B cell (primary cell): ENCODE measurements at regions not wholly inside any gene's neighbourhood (a gene's known extent, or its start where the extent isn't known, plus 50 kb on each side); places are given as distances from the start of the nearest gene placed in this dataset.

ENCODE experiments used
- ATAC-seq: fragments of 200-7000 bp; cut with Tn5 transposase; one replicate; pipeline ENCODE4 v1.10.0; 2021; ENCODE audit warnings: low read depth, mild to moderate bottlenecking, moderate number of reproducible peaks, moderate library complexity
- CTCF ChIA-PET: fragments of 350-600 bp; sonication (Branson Sonifier 250); formaldehyde crosslinking; loops from one replicate; lab custom pipeline; 2021; ENCODE audit warnings: antibody characterized with exemption, inconsistent platforms; lab: Charles Lee
- POLR2A ChIA-PET: fragments of 350-600 bp; sonication (Branson Sonifier 250); formaldehyde crosslinking; loops from one replicate; lab custom pipeline; 2021; ENCODE audit warnings: antibody characterized with exemption; lab: Charles Lee
- DNase-seq: peaks from one replicate; pipeline ENCODE4 v3.0.0; 2013
- H2AFZ ChIP-seq: 2 replicates; pipeline ENCODE4 v1.6.1; 2012; ENCODE audit warnings: mild to moderate bottlenecking, low read depth, low read length; ENCODE audit not compliant: insufficient read depth, poor library complexity, severe bottlenecking
- H3K27ac ChIP-seq, 2 donors: 1 replicate in 1 of 2; 2 replicates in 1 of 2; pipeline ENCODE4 v1.5.1; 2012 to 2013; ENCODE audit warnings: low read length in 2 of 2, mild to moderate bottlenecking in 2 of 2, moderate library complexity in 1 of 2
- H3K27me3 ChIP-seq, 4 experiments: fragments of 200-600 bp in 1 of 4; sonication (generic) in 1 of 4; replicated peaks in 1 of 4; 1 replicate in 2 of 4; 2 replicates in 2 of 4; pipeline versions ENCODE4 v1.6.1 to v1.7.0; 2013 to 2016; ENCODE audit warnings: low read length in 3 of 4, mild to moderate bottlenecking in 2 of 4, mixed read lengths in 1 of 4, moderate library complexity in 1 of 4; ENCODE audit not compliant: insufficient read depth in 4 of 4, control insufficient read depth in 3 of 4; ENCODE audit errors: control extremely low read depth in 1 of 4
- H3K36me3 ChIP-seq, 2 experiments: replicated peaks in 1 of 2; 1 replicate in 1 of 2; 2 replicates in 1 of 2; pipeline versions ENCODE4 v1.6.1 to v1.7.1; 2013; ENCODE audit warnings: low read length in 1 of 2; ENCODE audit not compliant: insufficient read depth in 2 of 2, control insufficient read depth in 1 of 2; ENCODE audit errors: control extremely low read depth in 1 of 2, extremely low read depth in 1 of 2
- H3K4me1 ChIP-seq, 2 donors: fragments of 200-600 bp in 1 of 2; sonication (generic) in 1 of 2; 1 replicate in 1 of 2; 2 replicates in 1 of 2; pipeline versions ENCODE4 v1.5.1 to v1.6.1; 2013 to 2017; ENCODE audit warnings: low read length in 2 of 2; ENCODE audit not compliant: control insufficient read depth in 2 of 2, insufficient read depth in 2 of 2
- H3K4me2 ChIP-seq: replicated peaks from 2 replicates; pipeline ENCODE3; 2012; ENCODE audit warnings: mild to moderate bottlenecking, low read depth, low read length; ENCODE audit not compliant: poor library complexity, severe bottlenecking
- H3K4me3 ChIP-seq, 5 experiments: fragments of 200-600 bp in 1 of 5; sonication (generic) in 1 of 5; 1 replicate in 3 of 5; 2 replicates in 2 of 5; pipeline versions ENCODE4 v1.5.1 to v1.7.0; 2011 to 2016; ENCODE audit warnings: low read length in 4 of 5, mild to moderate bottlenecking in 4 of 5, low read depth in 2 of 5, control low read depth in 1 of 5, moderate library complexity in 1 of 5; ENCODE audit not compliant: insufficient read depth in 1 of 5; ENCODE audit errors: control extremely low read depth in 1 of 5, extremely low read depth in 1 of 5
- H3K79me2 ChIP-seq: fragments of 200-600 bp; sonication (generic); one replicate; pipeline ENCODE4 v1.6.0; 2016; ENCODE audit warnings: low read length; ENCODE audit not compliant: control insufficient read depth, insufficient read depth
- H3K9ac ChIP-seq: fragments of 200-600 bp; sonication (generic); 2 replicates; pipeline ENCODE4 v1.6.1; 2017; ENCODE audit warnings: mild to moderate bottlenecking, low read length, moderate library complexity
- H3K9me3 ChIP-seq, 3 donors: one replicate each; pipeline versions ENCODE4 v1.6.1 to v1.7.1; 2013; ENCODE audit warnings: low read length in 2 of 3; ENCODE audit not compliant: control insufficient read depth in 2 of 3, insufficient read depth in 1 of 3; ENCODE audit errors: control extremely low read depth in 1 of 3
- H4K20me1 ChIP-seq: 2 replicates; pipeline ENCODE4 v1.6.0; 2012; ENCODE audit warnings: mild to moderate bottlenecking, low read length; ENCODE audit not compliant: insufficient read depth, control insufficient read depth, poor library complexity, severe bottlenecking
- H3K27ac Mint-ChIP-seq: one replicate; pipeline ENCODE4 v1.8.0; 2021; ENCODE audit warnings: mixed read lengths
- H3K27me3 Mint-ChIP-seq: one replicate; pipeline ENCODE4 v1.8.0; 2021; ENCODE audit warnings: mixed read lengths
- H3K4me1 Mint-ChIP-seq: one replicate; pipeline ENCODE4 v1.8.0; 2021; ENCODE audit warnings: mixed read lengths
- H3K4me3 Mint-ChIP-seq: one replicate; pipeline ENCODE4 v1.8.0; 2021; ENCODE audit warnings: mixed read lengths
- H3K9me3 Mint-ChIP-seq: one replicate; pipeline ENCODE4 v1.8.0; 2022; ENCODE audit warnings: mixed read lengths; ENCODE audit not compliant: insufficient read depth
- EZH2 ChIP-seq: IDR thresholded peaks from 2 replicates; pipeline ENCODE4 v1.6.1; 2012; ENCODE audit warnings: borderline replicate concordance, low read depth, mild to moderate bottlenecking, moderate library complexity, low read length; ENCODE audit not compliant: insufficient read depth, poor library complexity, severe bottlenecking
- whole genome bisulfite sequencing: methylation state at CpG from one replicate; pipeline ENCODE4 v1.1.5; 2013; ENCODE audit warnings: missing lambda C conversion rate; ENCODE audit not compliant: insufficient coverage; 5-methylcytosine and 5-hydroxymethylcytosine counted together
- intact Hi-C: fragments of 100-400 bp; cut with micrococcal nuclease; formaldehyde crosslinking; loops from one replicate; pipeline ENCODE4 v1.10.0; 2022
- TF ChIP-seq, protein P1 (sequence below): fragments of 200-600 bp; IDR thresholded peaks from one replicate; pipeline ENCODE4 v1.8.0; 2022; ENCODE audit warnings: antibody characterized with exemption, mild to moderate bottlenecking

DNA sequence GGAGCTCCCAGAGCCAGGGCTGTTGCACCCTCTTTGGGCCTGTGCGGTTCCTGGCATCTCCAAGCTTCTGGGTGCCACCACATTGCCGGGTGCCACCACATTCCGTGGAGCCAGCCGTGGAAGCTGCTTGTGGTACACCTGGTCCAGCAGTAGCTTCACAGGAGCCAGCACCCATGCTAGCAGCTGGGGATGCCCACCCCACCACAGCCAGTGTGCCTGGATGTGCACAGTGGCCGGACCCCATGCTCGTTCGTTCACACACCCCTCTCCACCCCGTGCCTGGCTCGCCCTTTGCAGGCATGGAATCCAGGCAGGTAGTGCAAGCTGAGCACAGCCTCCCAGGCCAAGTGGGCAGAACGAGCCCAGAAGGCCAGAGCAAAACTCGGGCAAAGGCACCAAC, 1029.8 kb upstream of the GBE1 start:
- Histone ChIP-seq H3K9me3 (peaks cover 0 to 14% (median 0%) of the 10 kb centered on the region in 3 donors), H3K27me3 (no peaks in the 10 kb centered on the region), H4K20me1 (no peaks in the 10 kb centered on the region), H3K27ac (no peak overlapping the region), H3K79me2 (no peaks in the 10 kb centered on the region), H3K4me1 (no peaks in the 10 kb centered on the region), H2AFZ (no peak overlapping the region), H3K4me2 (no peak overlapping the region), H3K9ac (no peak overlapping the region), H3K36me3 (no peaks in the 10 kb centered on the region), H3K4me3 (no peak overlapping the region)
- H3K4me1 Mint-ChIP-seq, result no peaks in the 10 kb centered on the region
- H3K27me3 Mint-ChIP-seq, result no peaks in the 10 kb centered on the region
- no peak for ATAC-seq
- ChIA-PET CTCF (no interaction called here), POLR2A (no interaction called here)
- TF ChIP-seq, protein P1, sequence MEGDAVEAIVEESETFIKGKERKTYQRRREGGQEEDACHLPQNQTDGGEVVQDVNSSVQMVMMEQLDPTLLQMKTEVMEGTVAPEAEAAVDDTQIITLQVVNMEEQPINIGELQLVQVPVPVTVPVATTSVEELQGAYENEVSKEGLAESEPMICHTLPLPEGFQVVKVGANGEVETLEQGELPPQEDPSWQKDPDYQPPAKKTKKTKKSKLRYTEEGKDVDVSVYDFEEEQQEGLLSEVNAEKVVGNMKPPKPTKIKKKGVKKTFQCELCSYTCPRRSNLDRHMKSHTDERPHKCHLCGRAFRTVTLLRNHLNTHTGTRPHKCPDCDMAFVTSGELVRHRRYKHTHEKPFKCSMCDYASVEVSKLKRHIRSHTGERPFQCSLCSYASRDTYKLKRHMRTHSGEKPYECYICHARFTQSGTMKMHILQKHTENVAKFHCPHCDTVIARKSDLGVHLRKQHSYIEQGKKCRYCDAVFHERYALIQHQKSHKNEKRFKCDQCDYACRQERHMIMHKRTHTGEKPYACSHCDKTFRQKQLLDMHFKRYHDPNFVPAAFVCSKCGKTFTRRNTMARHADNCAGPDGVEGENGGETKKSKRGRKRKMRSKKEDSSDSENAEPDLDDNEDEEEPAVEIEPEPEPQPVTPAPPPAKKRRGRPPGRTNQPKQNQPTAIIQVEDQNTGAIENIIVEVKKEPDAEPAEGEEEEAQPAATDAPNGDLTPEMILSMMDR, result no peak
- TF ChIP-seq EZH2, result no peak
- no peaks in the 10 kb centered on the region for H3K9me3 Mint-ChIP-seq
- DNase-seq, result no peak
- intact Hi-C loops, result no loop called here
- H3K4me3 Mint-ChIP-seq, result no peak overlapping the region
- 94% methylated on average over 10 of the region's 11 CpGs for WGBS
- no peak overlapping the region for H3K27ac Mint-ChIP-seq

DNA sequence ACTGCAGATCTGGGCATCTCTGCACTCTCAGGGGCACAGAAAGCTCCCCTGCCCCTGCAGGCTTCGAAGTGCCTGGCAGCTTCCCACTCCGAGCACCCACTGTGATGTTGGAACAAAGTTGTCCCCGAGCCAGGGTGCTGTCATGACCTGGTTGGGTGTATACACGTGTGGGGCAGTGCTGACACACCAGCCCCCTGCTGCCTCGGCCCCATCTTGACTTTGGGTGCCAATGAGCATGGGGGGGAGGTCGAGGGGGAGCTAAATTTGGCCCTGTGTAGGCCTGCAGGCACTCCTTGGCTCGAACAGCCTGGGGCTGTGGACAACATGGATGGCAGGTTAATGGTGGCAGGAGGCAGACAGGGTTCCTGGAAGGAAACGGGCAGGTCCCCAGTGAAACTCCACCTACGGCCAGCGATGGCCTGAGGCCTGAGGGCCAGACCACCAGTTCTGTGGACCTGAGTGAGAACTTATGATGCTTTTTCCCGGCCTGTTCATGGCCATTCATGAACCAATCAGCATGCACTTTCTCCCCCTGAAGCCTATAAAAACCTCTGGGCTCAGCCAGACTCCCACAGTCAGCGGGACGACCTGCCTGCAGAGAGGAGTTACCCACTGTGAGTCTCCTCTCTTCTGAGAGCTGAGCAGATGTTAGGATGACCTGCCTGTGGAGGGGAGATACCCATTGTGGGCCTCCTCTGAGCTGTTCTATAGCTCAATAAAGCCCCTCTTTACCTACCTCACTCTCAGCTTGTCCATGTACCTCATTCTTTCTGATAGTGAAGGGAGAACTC, 1029.1 kb upstream of the GBE1 start:
- ATAC-seq (no peak), DNase-seq (no peak)
- Histone ChIP-seq H3K4me3 (no peak overlapping the region), H4K20me1 (no peaks in the 10 kb centered on the region), H3K79me2 (no peaks in the 10 kb centered on the region), H3K4me2 (no peak overlapping the region), H3K36me3 (no peaks in the 10 kb centered on the region), H3K27ac (no peak overlapping the region), H3K27me3 (no peaks in the 10 kb centered on the region), H2AFZ (no peak overlapping the region), H3K9ac (no peak overlapping the region), H3K4me1 (no peaks in the 10 kb centered on the region), H3K9me3 (peaks cover 0 to 14% (median 0%) of the 10 kb centered on the region in 3 donors)
- ChIA-PET CTCF (interaction anchor here (0.5 kb wide), 1 partner anchor 649 kb away, joined by 4 read pairs; no protein-coding TSS in a partner anchor), POLR2A (no interaction called here)
- intact Hi-C loops, result no loop called here
- Mint-ChIP-seq H3K4me1 (no peaks in the 10 kb centered on the region), H3K4me3 (no peak overlapping the region), H3K9me3 (no peaks in the 10 kb centered on the region), H3K27ac (no peak overlapping the region), H3K27me3 (no peaks in the 10 kb centered on the region)
- WGBS, result 82% methylated on average over 12 of the region's 13 CpGs
- TF ChIP-seq, protein P1, result no peak
- no peak for TF ChIP-seq EZH2
